Peyer's patch (tissue), 4 donors: ENCODE measurements at regions not wholly inside any gene's neighbourhood (a gene's known extent, or its start where the extent isn't known, plus 50 kb on each side); places are given as distances from the start of the nearest gene placed in this dataset.

Experiments used
- POLR2A ChIP-seq, 2 donors: fragments of 450-650 bp; IDR thresholded peaks; one replicate each; pipeline ENCODE4 v1.5.1; 2017; ENCODE audit warnings: antibody characterized with exemption in 2 of 2, mild to moderate bottlenecking in 2 of 2, moderate library complexity in 2 of 2
- TF ChIP-seq, protein P1 (sequence below), 6 experiments: fragments of 450-650 bp in 4 of 6; fragments of 200-600 bp in 2 of 6; sonication (generic) in 1 of 6; IDR thresholded peaks; one replicate each; pipeline ENCODE4 v1.5.1; 2017 to 2019; ENCODE audit warnings: antibody characterized with exemption in 6 of 6, mild to moderate bottlenecking in 3 of 6, moderate library complexity in 1 of 6

DNA sequence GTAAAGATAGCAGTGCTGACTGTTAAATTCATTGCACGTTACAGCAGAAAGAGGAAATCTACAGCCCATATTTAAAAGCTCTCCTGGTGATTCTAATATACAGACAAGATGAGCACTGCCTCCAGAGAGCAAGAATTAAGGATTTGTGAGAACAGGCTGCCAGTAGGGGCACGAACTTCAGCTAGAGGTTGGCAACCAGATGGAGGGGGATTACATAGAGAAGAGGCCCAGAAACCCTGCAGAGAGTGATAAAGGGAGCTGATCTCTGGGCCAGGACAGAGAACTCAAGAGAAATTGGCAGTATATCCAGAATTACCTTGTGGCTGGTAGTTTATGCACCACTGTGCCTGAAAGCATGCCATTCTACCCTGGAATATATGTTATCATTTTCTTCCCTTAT is 144.8 kb downstream of the UFM1 start:
- TF ChIP-seq, protein P1, sequence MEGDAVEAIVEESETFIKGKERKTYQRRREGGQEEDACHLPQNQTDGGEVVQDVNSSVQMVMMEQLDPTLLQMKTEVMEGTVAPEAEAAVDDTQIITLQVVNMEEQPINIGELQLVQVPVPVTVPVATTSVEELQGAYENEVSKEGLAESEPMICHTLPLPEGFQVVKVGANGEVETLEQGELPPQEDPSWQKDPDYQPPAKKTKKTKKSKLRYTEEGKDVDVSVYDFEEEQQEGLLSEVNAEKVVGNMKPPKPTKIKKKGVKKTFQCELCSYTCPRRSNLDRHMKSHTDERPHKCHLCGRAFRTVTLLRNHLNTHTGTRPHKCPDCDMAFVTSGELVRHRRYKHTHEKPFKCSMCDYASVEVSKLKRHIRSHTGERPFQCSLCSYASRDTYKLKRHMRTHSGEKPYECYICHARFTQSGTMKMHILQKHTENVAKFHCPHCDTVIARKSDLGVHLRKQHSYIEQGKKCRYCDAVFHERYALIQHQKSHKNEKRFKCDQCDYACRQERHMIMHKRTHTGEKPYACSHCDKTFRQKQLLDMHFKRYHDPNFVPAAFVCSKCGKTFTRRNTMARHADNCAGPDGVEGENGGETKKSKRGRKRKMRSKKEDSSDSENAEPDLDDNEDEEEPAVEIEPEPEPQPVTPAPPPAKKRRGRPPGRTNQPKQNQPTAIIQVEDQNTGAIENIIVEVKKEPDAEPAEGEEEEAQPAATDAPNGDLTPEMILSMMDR (IDR thresholded peaks at IDR 0.05), result no peak
- TF ChIP-seq POLR2A (IDR thresholded peaks at IDR 0.05), result no peak
